SK-N-SH (cell line): ENCODE measurements at regions not wholly inside any gene's neighbourhood (a gene's known extent, or its start where the extent isn't known, plus 50 kb on each side); places are given as distances from the start of the nearest gene placed in this dataset.

Experiments used
- CTCF ChIA-PET: fragments of 300-600, 350-600 bp; formaldehyde crosslinking; extraction: SDS; loops from one replicate; lab custom pipeline; 2021; lab: Yijun Ruan, JAX
- POLR2A ChIA-PET: fragments of 350-600 bp; sonication (Branson Sonifier 250); formaldehyde crosslinking; extraction: SDS; loops from one replicate; lab custom pipeline; 2020; ENCODE audit warnings: antibody characterized with exemption, inconsistent platforms; lab: Yijun Ruan, JAX
- DNase-seq: peaks from one replicate; pipeline ENCODE4 v3.0.0; 2012
- H2AFZ ChIP-seq: fragments of 200-600 bp; sonication (generic); 2 replicates; pipeline ENCODE4 v1.8.1; 2016; ENCODE audit warnings: antibody characterized with exemption, mild to moderate bottlenecking, low read depth
- H3F3A ChIP-seq: fragments of 200-600 bp; sonication (generic); replicated peaks from 2 replicates; pipeline ENCODE3; 2016; ENCODE audit warnings: antibody characterized with exemption, mild to moderate bottlenecking; ENCODE audit not compliant: insufficient read depth
- H3K27ac ChIP-seq, 2 experiments: fragments of 200-500 bp in 1 of 2; fragments of 200-600 bp in 1 of 2; sonication (Bioruptor generic) in 1 of 2; sonication (generic), shearing (Covaris generic) in 1 of 2; 2 replicates each; pipeline versions ENCODE4 v1.5.1 to v1.6.1; 2014 to 2016; ENCODE audit warnings: low read depth in 2 of 2, inconsistent platforms in 1 of 2, low read length in 1 of 2, mild to moderate bottlenecking in 1 of 2, mixed read lengths in 1 of 2
- H3K27me3 ChIP-seq: fragments of 200-600 bp; sonication (generic), shearing (Covaris generic); 2 replicates; pipeline ENCODE4 v1.6.1; 2016; ENCODE audit warnings: mixed run types; ENCODE audit not compliant: insufficient read depth
- H3K36me3 ChIP-seq, 2 experiments: fragments of 200-500 bp in 1 of 2; fragments of 200-600 bp in 1 of 2; sonication (Bioruptor generic) in 1 of 2; sonication (generic) in 1 of 2; replicated peaks in 1 of 2; 2 replicates each; pipeline versions ENCODE3 to v1.5.1; 2014 to 2016; ENCODE audit warnings: low read length in 1 of 2, mild to moderate bottlenecking in 1 of 2; ENCODE audit not compliant: insufficient read depth in 2 of 2, control insufficient read depth in 1 of 2
- H3K4me1 ChIP-seq, 2 experiments: fragments of 200-500 bp in 1 of 2; fragments of 200-600 bp in 1 of 2; sonication (Bioruptor generic) in 1 of 2; sonication (generic), shearing (Covaris generic) in 1 of 2; 2 replicates each; pipeline versions ENCODE4 v1.5.1 to v1.6.1; 2014 to 2016; ENCODE audit warnings: low read depth in 1 of 2, low read length in 1 of 2, mixed run types in 1 of 2; ENCODE audit not compliant: insufficient read depth in 2 of 2, control insufficient read depth in 1 of 2
- H3K4me2 ChIP-seq: fragments of 200-600 bp; sonication (generic), shearing (Covaris generic); 2 replicates; pipeline ENCODE4 v1.6.1; 2017; ENCODE audit warnings: mixed run types
- H3K4me3 ChIP-seq, 2 experiments: fragments of 200-500 bp in 1 of 2; fragments of 200-600 bp in 1 of 2; sonication (Bioruptor generic) in 1 of 2; sonication (generic), shearing (Covaris generic) in 1 of 2; 2 replicates each; pipeline versions ENCODE4 v1.5.1 to v1.8.1; 2014 to 2016; ENCODE audit warnings: low read depth in 2 of 2, inconsistent platforms in 1 of 2, low read length in 1 of 2, mild to moderate bottlenecking in 1 of 2, mixed read lengths in 1 of 2, moderate library complexity in 1 of 2
- H3K79me2 ChIP-seq: fragments of 200-600 bp; sonication (generic); 2 replicates; pipeline ENCODE4 v1.8.1; 2017; ENCODE audit warnings: mild to moderate bottlenecking; ENCODE audit not compliant: insufficient read depth
- H3K9ac ChIP-seq: fragments of 200-600 bp; sonication (generic); 2 replicates; pipeline ENCODE4 v1.6.1; 2017; ENCODE audit warnings: mixed run types
- H3K9me2 ChIP-seq: fragments of 200-600 bp; sonication (generic); 2 replicates; pipeline ENCODE4 v1.6.1; 2017; ENCODE audit warnings: mixed run types
- H3K9me3 ChIP-seq: fragments of 200-600 bp; sonication (generic); 2 replicates; pipeline ENCODE4 v1.6.1; 2017; ENCODE audit warnings: mixed run types, mild to moderate bottlenecking, moderate library complexity
- H4K20me1 ChIP-seq: fragments of 200-600 bp; sonication (generic); 2 replicates; pipeline ENCODE4 v1.6.1; 2017; ENCODE audit warnings: mild to moderate bottlenecking, mixed run types; ENCODE audit not compliant: insufficient read depth
- CTCF ChIP-seq: fragments of 200-600 bp; sonication (generic); IDR thresholded peaks from 2 replicates; pipeline ENCODE4 v1.6.1; 2017; ENCODE audit warnings: antibody characterized with exemption, mild to moderate bottlenecking, moderate library complexity
- ELF1 ChIP-seq: IDR thresholded peaks from 2 replicates; pipeline ENCODE4 v1.4.0; 2012
- EP300 ChIP-seq, 2 experiments: IDR thresholded peaks; 2 replicates each; pipeline versions ENCODE4 v1.4.0 to v1.6.1; 2012; ENCODE audit warnings: borderline replicate concordance in 1 of 2, low read depth in 1 of 2, low read length in 1 of 2
- EZH2phosphoT487 ChIP-seq: fragments of 200-600 bp; sonication (generic); IDR thresholded peaks from 2 replicates; pipeline ENCODE4 v1.6.1; 2017; ENCODE audit warnings: low read depth, mixed run types, mild to moderate bottlenecking, antibody characterized with exemption, moderate library complexity, borderline replicate concordance
- FOXJ3 ChIP-seq: sonication (generic); formaldehyde crosslinking; IDR thresholded peaks from 2 replicates; pipeline ENCODE4 v1.5.1; 2020; ENCODE audit warnings: mild to moderate bottlenecking, missing genetic modification reagents
- FOXM1 ChIP-seq: IDR thresholded peaks from 2 replicates; pipeline ENCODE4 v1.4.0; 2012; ENCODE audit warnings: low read depth, mild to moderate bottlenecking
- GABPA ChIP-seq: IDR thresholded peaks from 2 replicates; pipeline ENCODE4 v1.4.0; 2012; ENCODE audit warnings: low read depth, mild to moderate bottlenecking
- IRF3 ChIP-seq: fragments of 150-350 bp; IDR thresholded peaks from 2 replicates; pipeline ENCODE4 v1.6.1; 2016; ENCODE audit warnings: mild to moderate bottlenecking, low read depth, low read length
- JUND ChIP-seq: IDR thresholded peaks from 2 replicates; pipeline ENCODE4 v1.4.0; 2012
- MXI1 ChIP-seq: IDR thresholded peaks from 2 replicates; pipeline ENCODE4 v1.6.1; 2012; ENCODE audit warnings: mild to moderate bottlenecking, low read depth, low read length, improper control_type of control experiment
- NFIC ChIP-seq: IDR thresholded peaks from 2 replicates; pipeline ENCODE4 v1.4.0; 2012; ENCODE audit warnings: borderline replicate concordance
- SMC3 ChIP-seq: IDR thresholded peaks from 2 replicates; pipeline ENCODE4 v1.6.1; 2012; ENCODE audit warnings: low read depth, low read length, improper control_type of control experiment
- TAF1 ChIP-seq: IDR thresholded peaks from 2 replicates; pipeline ENCODE4 v1.6.1; 2012; ENCODE audit warnings: low read depth, mild to moderate bottlenecking, low read length, moderate library complexity, borderline replicate concordance
- TCF12 ChIP-seq: IDR thresholded peaks from 2 replicates; pipeline ENCODE4 v1.4.0; 2012
- TEAD4 ChIP-seq: IDR thresholded peaks from 2 replicates; pipeline ENCODE4 v1.4.0; 2012; ENCODE audit warnings: mild to moderate bottlenecking, borderline replicate concordance; ENCODE audit not compliant: insufficient read depth
- USF1 ChIP-seq: IDR thresholded peaks from 2 replicates; pipeline ENCODE4 v1.4.0; 2012; ENCODE audit warnings: low read depth, borderline replicate concordance
- YY1 ChIP-seq: IDR thresholded peaks from 2 replicates; pipeline ENCODE4 v1.4.0; 2012; ENCODE audit warnings: low read depth, mild to moderate bottlenecking
- WGBS: methylation state at CpG from one replicate; pipeline ENCODE4 v1.1.6; 2017; ENCODE audit warnings: low lambda C conversion rate; 5-methylcytosine and 5-hydroxymethylcytosine counted together
- TF ChIP-seq, protein P1 (sequence below): IDR thresholded peaks from 2 replicates; pipeline ENCODE4; 2012

DNA sequence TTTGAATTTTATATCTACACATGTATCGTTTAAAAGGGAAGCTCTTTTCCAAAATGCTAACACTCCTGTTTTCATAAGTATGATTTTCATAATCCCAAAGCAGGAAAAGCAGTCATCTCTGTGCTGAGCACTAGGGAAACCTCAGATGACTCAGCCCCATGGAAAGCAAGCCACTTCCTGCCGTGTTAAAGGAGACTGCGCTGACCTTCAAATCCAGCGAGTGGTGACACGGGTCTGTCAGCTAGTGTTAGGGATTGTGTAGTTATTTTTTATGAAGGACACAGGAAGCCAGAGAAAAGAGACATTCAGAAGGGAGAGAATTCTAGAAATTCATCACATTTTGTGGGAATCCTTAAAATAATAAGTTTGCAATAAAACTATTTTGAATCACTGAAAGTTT, 57.0 kb upstream of the CD93 start (continued):
- TF ChIP-seq CTCF (no peak), TEAD4 (no peak), ELF1 (no peak), EP300 (IDR thresholded peaks at IDR 0.05; ENCODE audit: borderline replicate concordance in 1 of 2, low read depth in 1 of 2, low read length in 1 of 2) (no peak; a peak in 1 of 4 replicates), YY1 (no peak), EZH2phosphoT487 (no peak), MXI1 (no peak), JUND (peak; percentile 63), TAF1 (no peak), USF1 (no peak), SMC3 (no peak), GABPA (0 out of 2 replicates have a peak, but pooled peaks have one; percentile 12), TCF12 (peak; percentile 45), NFIC (no peak), IRF3 (no peak)
- TF ChIP-seq, protein P1, sequence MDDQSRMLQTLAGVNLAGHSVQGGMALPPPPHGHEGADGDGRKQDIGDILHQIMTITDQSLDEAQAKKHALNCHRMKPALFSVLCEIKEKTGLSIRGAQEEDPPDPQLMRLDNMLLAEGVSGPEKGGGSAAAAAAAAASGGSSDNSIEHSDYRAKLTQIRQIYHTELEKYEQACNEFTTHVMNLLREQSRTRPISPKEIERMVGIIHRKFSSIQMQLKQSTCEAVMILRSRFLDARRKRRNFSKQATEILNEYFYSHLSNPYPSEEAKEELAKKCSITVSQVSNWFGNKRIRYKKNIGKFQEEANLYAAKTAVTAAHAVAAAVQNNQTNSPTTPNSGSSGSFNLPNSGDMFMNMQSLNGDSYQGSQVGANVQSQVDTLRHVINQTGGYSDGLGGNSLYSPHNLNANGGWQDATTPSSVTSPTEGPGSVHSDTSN = peak; percentile 56

DNA sequence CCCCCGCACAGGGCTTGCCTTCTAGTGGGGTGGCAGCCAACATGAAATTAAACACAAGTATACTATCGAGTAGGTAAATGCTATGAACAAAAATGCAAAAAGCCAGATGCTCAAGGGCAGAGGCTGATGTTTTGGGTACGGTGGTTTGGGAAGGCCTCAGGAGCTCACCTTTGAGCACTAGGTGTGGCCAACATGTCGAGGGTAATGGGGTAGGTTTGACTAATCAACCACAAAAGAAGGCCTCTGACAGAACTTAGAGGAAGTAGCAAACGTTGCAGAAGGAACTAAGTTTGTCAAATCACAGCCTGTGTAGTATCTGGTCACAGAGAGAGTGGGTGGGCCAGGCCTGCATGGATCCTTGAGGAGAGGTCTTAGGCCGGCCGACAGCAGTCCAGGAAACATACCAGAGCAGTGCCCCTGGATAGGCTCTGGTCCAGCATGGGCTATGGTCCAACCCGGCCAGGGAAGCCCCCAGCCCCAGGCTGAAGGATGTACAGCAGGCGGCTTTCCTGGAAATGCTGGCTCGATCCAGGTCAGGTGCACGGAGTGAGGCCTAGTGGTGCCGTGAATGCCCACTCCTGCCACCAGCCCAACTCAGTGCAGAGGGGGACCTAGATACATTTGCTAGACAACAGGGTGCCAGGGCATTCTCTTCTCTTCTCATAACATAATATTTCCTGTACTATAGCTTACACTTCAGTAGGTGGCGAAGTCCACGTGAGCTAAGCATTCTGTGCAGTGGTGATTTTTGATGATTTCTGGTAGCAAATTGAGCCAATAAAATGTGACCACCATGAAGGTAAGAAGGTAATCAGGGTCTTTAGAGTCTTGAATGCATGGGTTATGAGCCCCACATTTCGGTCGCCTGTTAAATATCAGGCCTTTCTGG, 56.3 kb upstream of the CD93 start:
- H3F3A ChIP-seq = peaks cover 21% of the 10 kb centered on the region
- TF ChIP-seq FOXJ3 (CRISPR knock-in tag) (no peak), FOXM1 (no peak), EP300 (IDR thresholded peaks at IDR 0.05; ENCODE audit: borderline replicate concordance in 1 of 2, low read depth in 1 of 2, low read length in 1 of 2) (no peak), TCF12 (no peak)
- POLR2A ChIA-PET = no interaction called here
- no peaks in the 10 kb centered on the region for H3K27me3 ChIP-seq
- H2AFZ ChIP-seq = peak overlapping the region; percentile 60; the same call in 1 of the 2 replicates
- no peak for DNase-seq
- CTCF ChIA-PET = no interaction called here
- no peak overlapping the region for H3K4me3 ChIP-seq
- no peaks in the 10 kb centered on the region for H3K9me3 ChIP-seq
- H3K79me2 ChIP-seq = no peaks in the 10 kb centered on the region
- H3K36me3 ChIP-seq = no peaks in the 10 kb centered on the region
- H3K4me1 ChIP-seq = peaks cover 0 to 34% of the 10 kb centered on the region in 2 experiments; a peak in 3 of 4 replicates
- 73% methylated on average over 11 of the region's 16 CpGs for WGBS
- H3K9ac ChIP-seq = peak overlapping the region; percentile 16; the same call in 1 of the 2 replicates
- no peaks in the 10 kb centered on the region for H4K20me1 ChIP-seq
- H3K9me2 ChIP-seq = no peaks in the 10 kb centered on the region
- peak overlapping the region; percentile 34; the same call in 1 of the 2 replicates for H3K4me2 ChIP-seq
- H3K27ac ChIP-seq = peak overlapping the region in 1 of 2 experiments; percentile 82; a peak in 3 of 4 replicates
